SK-N-SH treated with all-trans-retinoic acid at 6 μM for 48 hours (cell line): ENCODE measurements at regions not wholly inside any gene's neighbourhood (a gene's known extent, or its start where the extent isn't known, plus 50 kb on each side); places are given as distances from the start of the nearest gene placed in this dataset.

Experiments used
- CSDC2 ChIP-seq: fragments of 250-450 bp; sonication (Bioruptor Pico); IDR thresholded peaks from 2 replicates; pipeline ENCODE4 v1.5.0; 2020; ENCODE audit warnings: mild to moderate bottlenecking, moderate library complexity
- GLIS3 ChIP-seq: fragments of 250-450 bp; sonication (Bioruptor Pico); IDR thresholded peaks from 2 replicates; pipeline ENCODE4 v1.5.0; 2020; ENCODE audit warnings: mild to moderate bottlenecking, moderate library complexity
- ISL1 ChIP-seq: fragments of 250-450 bp; sonication (Bioruptor Pico); IDR thresholded peaks from 2 replicates; pipeline ENCODE4 v2.1.2; 2022; ENCODE audit warnings: mild to moderate bottlenecking, moderate library complexity
- OSR1 ChIP-seq: fragments of 250-450 bp; sonication (Bioruptor Pico); IDR thresholded peaks from 2 replicates; pipeline ENCODE4 v1.8.0; 2022; ENCODE audit warnings: moderate library complexity, mild to moderate bottlenecking, inconsistent platforms
- PPARA ChIP-seq: fragments of 250-450 bp; sonication (Bioruptor Pico); IDR thresholded peaks from 2 replicates; pipeline ENCODE4 v1.5.0; 2020; ENCODE audit warnings: mild to moderate bottlenecking, borderline replicate concordance
- RARB ChIP-seq: fragments of 250-450 bp; sonication (Bioruptor Pico); IDR thresholded peaks from 2 replicates; pipeline ENCODE4 v1.8.0; 2021; ENCODE audit warnings: mild to moderate bottlenecking, moderate library complexity
- TSHZ2 ChIP-seq: fragments of 250-450 bp; sonication (Bioruptor Pico); IDR thresholded peaks from 2 replicates; pipeline ENCODE4 v1.5.0; 2020; ENCODE audit warnings: mild to moderate bottlenecking, moderate library complexity
- ZC3H10 ChIP-seq: fragments of 250-450 bp; sonication (Bioruptor Pico); IDR thresholded peaks from 2 replicates; pipeline ENCODE4 v1.5.1; 2021; ENCODE audit warnings: mild to moderate bottlenecking, moderate library complexity
- ZFP3 ChIP-seq: fragments of 250-450 bp; sonication (Bioruptor Pico); IDR thresholded peaks from 2 replicates; pipeline ENCODE4 v1.5.0; 2020; ENCODE audit warnings: mild to moderate bottlenecking, moderate library complexity
- ZFP30 ChIP-seq: fragments of 450-650 bp; formaldehyde crosslinking; IDR thresholded peaks from 2 replicates; pipeline ENCODE4 v1.5.0; 2022; ENCODE audit warnings: mild to moderate bottlenecking, moderate library complexity
- TF ChIP-seq, protein P1 (sequence below): fragments of 250-450 bp; sonication (Bioruptor Pico); IDR thresholded peaks from 2 replicates; pipeline ENCODE4 v1.8.0; 2020; ENCODE audit warnings: mild to moderate bottlenecking, moderate library complexity, borderline replicate concordance
- TF ChIP-seq, protein P2 (sequence below): fragments of 250-450 bp; sonication (Bioruptor Pico); IDR thresholded peaks from 2 replicates; pipeline ENCODE4 v1.5.1; 2020; ENCODE audit warnings: low read depth, mild to moderate bottlenecking, moderate library complexity
- TF ChIP-seq, protein P3 (sequence below): fragments of 250-450 bp; sonication (Bioruptor Pico); IDR thresholded peaks from 2 replicates; pipeline ENCODE4 v1.5.1; 2021; ENCODE audit warnings: mild to moderate bottlenecking, moderate library complexity
- TF ChIP-seq, protein P4 (sequence below): fragments of 250-450 bp; sonication (Bioruptor Pico); IDR thresholded peaks from 2 replicates; pipeline ENCODE4 v1.8.0; 2021; ENCODE audit warnings: low read depth, mild to moderate bottlenecking, moderate library complexity, borderline replicate concordance

GRCh38 chr5:74462356-74462755 lies 178.2 kb downstream of the ENC1 start:
- TF ChIP-seq RARB (CRISPR knock-in tag) (no peak), ZFP30 (CRISPR knock-in tag) (no peak), PPARA (no peak), CSDC2 (CRISPR knock-in tag) (no peak), ZFP3 (no peak), GLIS3 (no peak), OSR1 (CRISPR knock-in tag) (no peak), ISL1 (no peak), ZC3H10 (CRISPR knock-in tag) (no peak), TSHZ2 (no peak)
- TF ChIP-seq, protein P1, sequence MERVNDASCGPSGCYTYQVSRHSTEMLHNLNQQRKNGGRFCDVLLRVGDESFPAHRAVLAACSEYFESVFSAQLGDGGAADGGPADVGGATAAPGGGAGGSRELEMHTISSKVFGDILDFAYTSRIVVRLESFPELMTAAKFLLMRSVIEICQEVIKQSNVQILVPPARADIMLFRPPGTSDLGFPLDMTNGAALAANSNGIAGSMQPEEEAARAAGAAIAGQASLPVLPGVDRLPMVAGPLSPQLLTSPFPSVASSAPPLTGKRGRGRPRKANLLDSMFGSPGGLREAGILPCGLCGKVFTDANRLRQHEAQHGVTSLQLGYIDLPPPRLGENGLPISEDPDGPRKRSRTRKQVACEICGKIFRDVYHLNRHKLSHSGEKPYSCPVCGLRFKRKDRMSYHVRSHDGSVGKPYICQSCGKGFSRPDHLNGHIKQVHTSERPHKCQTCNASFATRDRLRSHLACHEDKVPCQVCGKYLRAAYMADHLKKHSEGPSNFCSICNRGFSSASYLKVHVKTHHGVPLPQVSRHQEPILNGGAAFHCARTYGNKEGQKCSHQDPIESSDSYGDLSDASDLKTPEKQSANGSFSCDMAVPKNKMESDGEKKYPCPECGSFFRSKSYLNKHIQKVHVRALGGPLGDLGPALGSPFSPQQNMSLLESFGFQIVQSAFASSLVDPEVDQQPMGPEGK (CRISPR knock-in tag) = no peak
- TF ChIP-seq, protein P2, sequence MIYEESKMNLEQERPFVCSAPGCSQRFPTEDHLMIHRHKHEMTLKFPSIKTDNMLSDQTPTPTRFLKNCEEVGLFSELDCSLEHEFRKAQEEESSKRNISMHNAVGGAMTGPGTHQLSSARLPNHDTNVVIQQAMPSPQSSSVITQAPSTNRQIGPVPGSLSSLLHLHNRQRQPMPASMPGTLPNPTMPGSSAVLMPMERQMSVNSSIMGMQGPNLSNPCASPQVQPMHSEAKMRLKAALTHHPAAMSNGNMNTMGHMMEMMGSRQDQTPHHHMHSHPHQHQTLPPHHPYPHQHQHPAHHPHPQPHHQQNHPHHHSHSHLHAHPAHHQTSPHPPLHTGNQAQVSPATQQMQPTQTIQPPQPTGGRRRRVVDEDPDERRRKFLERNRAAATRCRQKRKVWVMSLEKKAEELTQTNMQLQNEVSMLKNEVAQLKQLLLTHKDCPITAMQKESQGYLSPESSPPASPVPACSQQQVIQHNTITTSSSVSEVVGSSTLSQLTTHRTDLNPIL (CRISPR knock-in tag) = no peak
- TF ChIP-seq, protein P3, sequence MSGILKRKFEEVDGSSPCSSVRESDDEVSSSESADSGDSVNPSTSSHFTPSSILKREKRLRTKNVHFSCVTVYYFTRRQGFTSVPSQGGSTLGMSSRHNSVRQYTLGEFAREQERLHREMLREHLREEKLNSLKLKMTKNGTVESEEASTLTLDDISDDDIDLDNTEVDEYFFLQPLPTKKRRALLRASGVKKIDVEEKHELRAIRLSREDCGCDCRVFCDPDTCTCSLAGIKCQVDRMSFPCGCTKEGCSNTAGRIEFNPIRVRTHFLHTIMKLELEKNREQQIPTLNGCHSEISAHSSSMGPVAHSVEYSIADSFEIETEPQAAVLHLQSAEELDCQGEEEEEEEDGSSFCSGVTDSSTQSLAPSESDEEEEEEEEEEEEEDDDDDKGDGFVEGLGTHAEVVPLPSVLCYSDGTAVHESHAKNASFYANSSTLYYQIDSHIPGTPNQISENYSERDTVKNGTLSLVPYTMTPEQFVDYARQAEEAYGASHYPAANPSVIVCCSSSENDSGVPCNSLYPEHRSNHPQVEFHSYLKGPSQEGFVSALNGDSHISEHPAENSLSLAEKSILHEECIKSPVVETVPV (CRISPR knock-in tag) = no peak
- TF ChIP-seq, protein P4, sequence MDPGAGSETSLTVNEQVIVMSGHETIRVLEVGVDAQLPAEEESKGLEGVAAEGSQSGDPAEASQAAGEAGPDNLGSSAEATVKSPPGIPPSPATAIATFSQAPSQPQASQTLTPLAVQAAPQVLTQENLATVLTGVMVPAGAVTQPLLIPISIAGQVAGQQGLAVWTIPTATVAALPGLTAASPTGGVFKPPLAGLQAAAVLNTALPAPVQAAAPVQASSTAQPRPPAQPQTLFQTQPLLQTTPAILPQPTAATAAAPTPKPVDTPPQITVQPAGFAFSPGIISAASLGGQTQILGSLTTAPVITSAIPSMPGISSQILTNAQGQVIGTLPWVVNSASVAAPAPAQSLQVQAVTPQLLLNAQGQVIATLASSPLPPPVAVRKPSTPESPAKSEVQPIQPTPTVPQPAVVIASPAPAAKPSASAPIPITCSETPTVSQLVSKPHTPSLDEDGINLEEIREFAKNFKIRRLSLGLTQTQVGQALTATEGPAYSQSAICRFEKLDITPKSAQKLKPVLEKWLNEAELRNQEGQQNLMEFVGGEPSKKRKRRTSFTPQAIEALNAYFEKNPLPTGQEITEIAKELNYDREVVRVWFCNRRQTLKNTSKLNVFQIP (CRISPR knock-in tag) = no peak
